ENCODE measurements at regions not wholly inside any gene's neighbourhood (a gene's known extent, or its start where the extent isn't known, plus 50 kb on each side); places are given as distances from the start of the nearest gene placed in this dataset.

DNA sequence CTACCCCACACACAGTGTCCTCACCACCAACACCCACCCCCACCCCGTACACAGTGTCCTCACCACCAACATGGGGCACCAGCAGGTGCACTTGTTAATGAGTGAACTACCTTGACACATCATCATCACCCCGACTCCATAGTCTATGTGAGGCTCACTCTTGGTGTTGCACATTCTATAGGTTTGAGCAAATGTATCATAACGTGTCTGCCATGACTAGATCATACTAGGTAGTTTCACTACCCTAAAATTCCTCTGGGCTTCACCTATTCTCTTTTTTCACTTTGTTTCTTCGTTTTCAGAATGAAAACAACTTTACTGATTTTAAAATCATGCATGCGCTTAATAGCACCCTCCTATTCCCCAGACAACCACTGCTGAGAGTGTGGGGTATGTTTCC is 102.6 kb upstream of the SLC6A6 start:
- no peak overlapping the region for H3K27ac ChIP-seq
- no peaks in the 10 kb centered on the region for H3K36me3 ChIP-seq
- 75 to 89% (median 89%) methylated on average over 5 of the region's 5 CpGs for WGBS, 3 donors
- TF ChIP-seq, protein P1, sequence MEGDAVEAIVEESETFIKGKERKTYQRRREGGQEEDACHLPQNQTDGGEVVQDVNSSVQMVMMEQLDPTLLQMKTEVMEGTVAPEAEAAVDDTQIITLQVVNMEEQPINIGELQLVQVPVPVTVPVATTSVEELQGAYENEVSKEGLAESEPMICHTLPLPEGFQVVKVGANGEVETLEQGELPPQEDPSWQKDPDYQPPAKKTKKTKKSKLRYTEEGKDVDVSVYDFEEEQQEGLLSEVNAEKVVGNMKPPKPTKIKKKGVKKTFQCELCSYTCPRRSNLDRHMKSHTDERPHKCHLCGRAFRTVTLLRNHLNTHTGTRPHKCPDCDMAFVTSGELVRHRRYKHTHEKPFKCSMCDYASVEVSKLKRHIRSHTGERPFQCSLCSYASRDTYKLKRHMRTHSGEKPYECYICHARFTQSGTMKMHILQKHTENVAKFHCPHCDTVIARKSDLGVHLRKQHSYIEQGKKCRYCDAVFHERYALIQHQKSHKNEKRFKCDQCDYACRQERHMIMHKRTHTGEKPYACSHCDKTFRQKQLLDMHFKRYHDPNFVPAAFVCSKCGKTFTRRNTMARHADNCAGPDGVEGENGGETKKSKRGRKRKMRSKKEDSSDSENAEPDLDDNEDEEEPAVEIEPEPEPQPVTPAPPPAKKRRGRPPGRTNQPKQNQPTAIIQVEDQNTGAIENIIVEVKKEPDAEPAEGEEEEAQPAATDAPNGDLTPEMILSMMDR (IDR thresholded peaks at IDR 0.05) = no peak
- TF ChIP-seq EP300 (IDR thresholded peaks at IDR 0.05) = no peak
- no peak for TF ChIP-seq POLR2A (IDR thresholded peaks at IDR 0.05)
- H3K27me3 ChIP-seq = no peaks in the 10 kb centered on the region
- peaks cover 12% of the 10 kb centered on the region for H3K4me1 ChIP-seq (ENCODE audit: insufficient read depth)
- no peak for DNase-seq
- H3K4me3 ChIP-seq = no peak overlapping the region
- H3K9me3 ChIP-seq = no peaks in the 10 kb centered on the region
- intact Hi-C loops (cut with DNase I) = loop anchor here in 2 of 4 donors (10.0 kb wide), 2 partner anchors 95 to 155 kb away; no protein-coding TSS in a partner anchor

DNA sequence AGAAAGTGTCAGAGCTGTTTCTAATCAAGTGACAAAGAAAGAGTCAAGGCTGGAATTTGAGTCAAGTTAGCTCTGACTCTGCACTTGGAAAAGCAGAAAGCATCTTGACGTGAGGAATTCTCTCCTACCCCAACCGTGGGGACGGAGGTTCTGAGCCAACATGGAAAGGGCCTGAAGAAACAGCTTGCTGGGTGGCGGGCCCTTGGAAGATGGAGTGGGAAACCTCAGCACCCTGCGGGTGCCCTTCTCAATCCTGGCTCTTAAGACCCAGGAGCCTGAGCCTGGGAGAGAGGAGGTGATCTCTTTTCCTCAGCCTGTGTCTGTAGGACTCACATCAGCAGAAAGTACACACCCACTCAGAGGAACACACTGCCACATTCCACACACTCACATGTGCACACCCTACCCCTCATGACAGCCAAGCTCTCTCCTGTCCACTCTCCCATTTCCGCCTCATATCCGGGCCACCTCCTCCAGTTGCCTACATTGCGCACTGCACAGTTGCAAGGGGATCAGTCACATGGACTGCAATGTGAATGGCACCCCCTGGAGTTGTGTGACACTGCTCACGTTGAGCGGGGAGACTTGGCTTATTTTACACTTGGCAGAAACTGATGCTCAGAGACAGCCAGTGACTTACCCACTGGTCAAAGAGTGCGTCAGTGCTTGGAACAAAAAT is 101.5 kb upstream of the SLC6A6 start:
- no peak overlapping the region for H3K27ac ChIP-seq
- H3K4me1 ChIP-seq (ENCODE audit: insufficient read depth) = peaks cover 13% of the 10 kb centered on the region
- no peaks in the 10 kb centered on the region for H3K36me3 ChIP-seq
- H3K4me3 ChIP-seq = no peak overlapping the region
- 82 to 89% (median 84%) methylated on average over 11 of the region's 11 CpGs for WGBS, 3 donors
- TF ChIP-seq, protein P1 (IDR thresholded peaks at IDR 0.05) = no peak
- no peak for TF ChIP-seq EP300 (IDR thresholded peaks at IDR 0.05)
- no peak for TF ChIP-seq POLR2A (IDR thresholded peaks at IDR 0.05)
- intact Hi-C loops (cut with DNase I) = no loop called here
- H3K27me3 ChIP-seq = no peaks in the 10 kb centered on the region
- DNase-seq = peak in 1 of 5 donors; percentile 20
- no peaks in the 10 kb centered on the region for H3K9me3 ChIP-seq

DNA sequence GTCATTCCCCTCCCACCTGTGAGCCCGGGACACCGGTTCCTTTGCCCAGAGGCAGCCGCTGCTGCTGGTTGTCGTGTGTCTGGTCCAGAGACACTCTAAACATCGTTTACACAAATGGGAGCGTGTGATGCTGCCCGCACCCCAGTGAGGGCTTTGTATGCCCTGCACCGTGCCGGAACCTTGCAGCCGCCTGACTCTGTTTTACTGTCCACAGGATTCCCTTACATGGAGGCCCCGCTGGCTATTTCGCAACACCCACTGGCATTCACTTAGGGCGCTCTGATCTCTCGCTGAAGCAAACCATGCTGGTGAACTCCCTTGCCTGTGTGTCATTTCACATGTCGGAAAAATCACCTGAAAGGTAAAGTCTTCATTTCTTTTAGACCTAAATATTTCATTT is 100.8 kb upstream of the SLC6A6 start:
- no peaks in the 10 kb centered on the region for H3K9me3 ChIP-seq
- peaks cover 14% of the 10 kb centered on the region for H3K4me1 ChIP-seq (ENCODE audit: insufficient read depth)
- no peak overlapping the region for H3K27ac ChIP-seq
- no peak overlapping the region for H3K4me3 ChIP-seq
- DNase-seq = peak in 4 of 5 donors; percentile 48 to 64 (median 52)
- H3K27me3 ChIP-seq = no peaks in the 10 kb centered on the region
- intact Hi-C loops (cut with DNase I) = no loop called here
- no peaks in the 10 kb centered on the region for H3K36me3 ChIP-seq
- 73 to 83% (median 78%) methylated on average over 15 of the region's 15 CpGs for WGBS, 3 donors
- TF ChIP-seq POLR2A (IDR thresholded peaks at IDR 0.05) = no peak
- TF ChIP-seq EP300 (IDR thresholded peaks at IDR 0.05) = no peak

DNA sequence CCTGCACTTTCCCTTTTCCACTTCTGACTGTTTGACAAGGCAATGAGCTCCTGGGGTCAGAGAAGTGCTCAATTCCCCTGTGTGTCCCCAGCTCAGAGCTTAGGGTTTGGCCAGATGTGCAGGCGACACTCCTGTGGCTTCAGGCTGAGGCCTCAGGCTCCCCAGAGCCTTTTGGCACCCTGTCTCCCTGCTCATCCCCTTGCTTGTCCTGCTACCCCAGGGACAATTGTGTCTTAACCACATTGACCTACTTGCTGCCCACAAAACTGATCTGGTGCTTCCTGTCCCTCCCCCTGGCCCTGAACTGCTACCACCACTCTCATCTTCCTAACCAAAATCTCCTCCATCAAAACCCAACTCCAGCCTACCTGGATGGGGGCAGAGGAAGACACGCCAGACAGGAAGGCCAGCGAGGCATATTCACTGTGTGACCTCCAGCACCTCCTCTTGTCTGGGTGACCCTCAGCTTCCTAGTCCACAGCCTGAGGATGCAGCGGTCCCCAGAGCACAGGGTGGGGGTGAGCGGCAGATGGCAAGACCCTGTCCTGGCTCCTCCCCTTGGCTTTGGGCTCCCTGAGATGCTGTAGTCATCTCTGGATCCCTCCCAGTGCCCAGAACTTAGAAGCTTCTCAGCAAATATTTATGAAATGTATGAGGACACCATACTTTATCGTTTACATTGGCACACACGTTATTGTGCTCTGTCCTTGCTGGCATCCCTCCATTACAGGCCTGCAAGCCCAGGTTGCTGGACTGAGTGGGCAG is 98.9 kb upstream of the SLC6A6 start:
- no peak for DNase-seq
- intact Hi-C loops (cut with DNase I) = no loop called here
- H3K27me3 ChIP-seq = no peaks in the 10 kb centered on the region
- H3K9me3 ChIP-seq = no peaks in the 10 kb centered on the region
- no peaks in the 10 kb centered on the region for H3K36me3 ChIP-seq
- H3K4me1 ChIP-seq (ENCODE audit: insufficient read depth) = peaks cover 1% of the 10 kb centered on the region
- 74 to 76% (median 75%) methylated on average over 7 of the region's 7 CpGs for WGBS, 3 donors
- H3K27ac ChIP-seq = no peak overlapping the region
- no peak overlapping the region for H3K4me3 ChIP-seq
- no peak for TF ChIP-seq EP300 (IDR thresholded peaks at IDR 0.05)
- no peak for TF ChIP-seq POLR2A (IDR thresholded peaks at IDR 0.05)
- TF ChIP-seq, protein P1 (IDR thresholded peaks at IDR 0.05) = no peak

All from ovary (tissue), 7 donors.